NCI-H187 (cell line): ENCODE measurements at regions not wholly inside any gene's neighbourhood (a gene's known extent, or its start where the extent isn't known, plus 50 kb on each side); places are given as distances from the start of the nearest gene placed in this dataset.
A peak's percentile ranks its signal among the peaks of the same experiment; 100 is the strongest.

Source experiments
- DNase-seq, 2 experiments: peaks; one replicate each; lab custom pipeline; 2025; lab: John Stamatoyannopoulos, UW

DNA sequence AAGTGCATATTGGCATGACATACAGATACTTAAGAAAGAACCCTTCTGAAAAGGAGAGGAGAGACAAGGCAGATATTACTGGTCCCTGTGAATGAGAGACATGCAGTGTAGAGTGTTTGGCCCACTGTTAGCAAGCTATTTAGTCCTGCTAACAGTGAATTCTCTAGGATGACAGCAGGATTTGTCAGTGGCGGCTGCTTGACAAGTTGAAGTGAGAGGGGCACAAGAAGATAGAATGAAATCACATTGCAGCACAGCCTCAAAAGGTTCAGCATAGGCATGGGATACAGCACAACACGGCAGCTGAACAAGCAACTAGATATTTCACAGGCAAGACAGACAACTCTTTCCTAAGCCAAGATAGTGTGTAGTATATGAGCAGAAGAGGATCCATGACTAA lies 407.9 kb downstream of the PLA2G4A start:
- no peak for DNase-seq

DNA sequence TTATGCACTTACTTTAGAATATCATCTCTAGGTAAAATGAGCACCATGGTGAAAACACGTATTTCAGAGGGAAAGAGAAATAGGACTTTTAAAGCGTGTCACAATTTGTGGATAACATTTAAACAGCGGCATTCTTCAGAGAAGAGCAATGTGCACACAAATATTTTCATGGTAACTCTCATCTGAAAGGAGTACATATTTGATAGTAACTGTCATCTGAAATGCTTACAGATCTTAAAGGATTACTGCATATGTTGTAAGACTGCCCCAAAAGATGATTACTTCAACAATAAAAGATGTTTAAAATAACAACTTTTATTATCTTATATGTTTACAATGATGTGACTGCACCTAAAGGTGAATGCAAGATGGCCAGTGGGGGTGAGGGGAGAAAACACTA lies 408.8 kb downstream of the PLA2G4A start:
- DNase-seq: no peak

GRCh38 chr1:187241971-187242370 lies 413.2 kb downstream of the PLA2G4A start:
- DNase-seq: no peak

- peak; percentile 60 to 70 for DNase-seq
Observed at GRCh38 chr1:187244623-187245022, 415.9 kb downstream of the PLA2G4A start.

- no peak for DNase-seq
Observed at GRCh38 chr1:187245201-187245600, 416.5 kb downstream of the PLA2G4A start.

DNA sequence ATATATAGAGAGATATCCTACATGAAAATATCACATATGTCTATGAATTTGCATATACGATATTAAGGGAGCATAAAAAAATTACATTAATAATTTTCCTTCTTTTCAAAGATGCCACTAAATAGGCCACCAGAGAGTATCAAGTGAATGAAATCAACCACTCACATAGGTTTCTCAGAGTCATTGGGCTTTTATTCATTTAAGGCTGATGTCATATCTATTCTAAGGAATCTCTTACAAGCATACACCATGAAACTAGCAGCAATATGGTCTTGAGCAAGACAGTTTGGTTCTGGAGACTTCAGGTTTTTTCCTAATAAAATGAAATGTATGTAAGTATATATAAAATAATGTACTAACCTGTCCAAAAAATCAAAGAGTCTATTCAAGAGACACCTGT lies 420.4 kb downstream of the PLA2G4A start:
- no peak for DNase-seq

GRCh38 chr1:187252923-187253322 lies 424.2 kb downstream of the PLA2G4A start:
- no peak for DNase-seq

- DNase-seq: no peak
Observed at GRCh38 chr1:187257476-187257875, 428.7 kb downstream of the PLA2G4A start.

DNA sequence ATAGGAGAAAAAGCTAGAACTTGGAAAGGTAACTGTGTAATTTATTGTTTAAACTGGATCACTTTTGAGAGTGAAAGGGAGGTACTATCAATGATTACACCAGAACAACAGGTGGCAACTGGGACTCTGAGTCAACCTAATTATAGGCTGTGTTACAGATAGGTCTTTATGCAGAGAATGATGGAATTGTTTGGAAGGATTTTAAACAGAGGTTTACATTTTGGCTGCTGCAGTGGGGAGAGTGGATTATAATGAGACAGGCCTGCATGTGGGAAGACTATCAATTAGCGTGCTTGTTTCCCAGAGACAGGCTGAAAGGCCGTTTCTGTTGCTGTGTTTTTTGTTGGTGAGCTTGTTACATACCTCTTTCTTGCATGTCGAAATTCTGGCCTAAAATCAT lies 432.9 kb downstream of the PLA2G4A start:
- DNase-seq: no peak

DNA sequence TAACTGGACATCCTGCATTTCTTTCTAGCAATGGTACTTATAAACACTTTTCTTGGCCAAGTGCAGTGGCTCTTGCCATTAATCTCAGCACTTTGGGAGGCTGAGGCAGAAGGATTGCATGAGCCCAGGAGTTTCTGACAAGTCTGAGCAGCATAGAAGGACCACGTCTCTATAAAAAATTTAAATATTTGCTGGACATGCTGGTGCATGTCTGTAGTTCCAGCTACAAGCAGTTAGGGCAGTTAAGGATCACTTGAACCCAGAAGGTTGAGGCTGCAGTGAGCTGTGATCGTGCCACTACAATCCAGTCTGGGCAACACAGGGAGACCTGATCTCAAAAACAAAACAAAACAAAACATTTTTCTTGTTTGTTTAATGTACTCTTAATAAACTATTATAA lies 434.0 kb downstream of the PLA2G4A start:
- DNase-seq: no peak

DNA sequence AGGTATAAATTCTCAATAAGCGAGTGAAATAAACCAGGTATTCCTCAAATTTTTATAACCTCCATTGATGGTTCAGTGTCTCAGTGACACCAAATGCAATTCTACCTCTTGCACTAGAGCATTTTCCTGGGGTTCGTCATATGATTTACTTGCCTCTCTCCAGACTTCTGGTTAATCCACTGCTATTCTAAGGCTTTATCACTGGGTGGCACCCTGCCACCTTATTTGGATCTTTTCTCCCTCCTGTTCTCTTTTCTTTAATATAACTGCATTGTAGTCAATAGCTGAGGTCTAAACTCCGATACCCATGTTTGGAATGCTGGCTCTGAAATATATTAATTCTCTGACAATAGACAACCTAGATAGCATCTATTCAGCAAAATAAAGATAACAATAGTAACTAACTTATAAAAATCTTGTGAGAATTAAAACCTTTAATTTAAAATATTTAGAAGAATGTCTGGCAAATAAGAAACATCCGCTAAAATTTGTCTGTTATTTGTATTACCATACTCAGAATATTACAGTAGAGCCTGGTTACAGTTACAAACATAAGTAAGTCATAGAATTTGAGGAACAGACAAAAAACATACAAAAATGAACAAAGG lies 436.4 kb downstream of the PLA2G4A start:
- peak in 1 of 2 experiments; percentile 15 for DNase-seq

- no peak for DNase-seq
Observed at GRCh38 chr1:187266051-187266450, 437.3 kb downstream of the PLA2G4A start.

- DNase-seq: no peak
Observed at GRCh38 chr1:187267827-187268226, 439.1 kb downstream of the PLA2G4A start.

GRCh38 chr1:187270256-187270655 lies 441.5 kb downstream of the PLA2G4A start:
- DNase-seq: no peak

DNA sequence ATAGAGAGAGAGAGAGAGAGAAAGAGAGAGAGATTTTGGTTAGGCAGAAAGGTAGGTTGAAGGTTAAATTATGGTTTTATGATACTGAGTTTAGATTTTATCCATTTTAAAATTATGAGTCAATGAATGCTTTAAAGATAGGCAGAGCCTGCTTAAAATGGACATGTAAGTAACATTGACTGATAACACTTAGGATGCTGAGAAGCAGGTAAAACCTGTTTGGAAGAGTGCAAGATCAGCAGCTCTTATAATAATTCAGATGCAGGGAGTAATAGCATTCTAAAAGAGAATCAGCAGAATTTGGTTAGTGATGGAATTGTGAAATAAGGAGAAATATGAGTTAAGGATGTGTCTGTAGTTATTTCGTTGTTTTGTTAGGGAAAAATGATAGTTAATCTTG lies 446.6 kb downstream of the PLA2G4A start:
- no peak for DNase-seq

DNA sequence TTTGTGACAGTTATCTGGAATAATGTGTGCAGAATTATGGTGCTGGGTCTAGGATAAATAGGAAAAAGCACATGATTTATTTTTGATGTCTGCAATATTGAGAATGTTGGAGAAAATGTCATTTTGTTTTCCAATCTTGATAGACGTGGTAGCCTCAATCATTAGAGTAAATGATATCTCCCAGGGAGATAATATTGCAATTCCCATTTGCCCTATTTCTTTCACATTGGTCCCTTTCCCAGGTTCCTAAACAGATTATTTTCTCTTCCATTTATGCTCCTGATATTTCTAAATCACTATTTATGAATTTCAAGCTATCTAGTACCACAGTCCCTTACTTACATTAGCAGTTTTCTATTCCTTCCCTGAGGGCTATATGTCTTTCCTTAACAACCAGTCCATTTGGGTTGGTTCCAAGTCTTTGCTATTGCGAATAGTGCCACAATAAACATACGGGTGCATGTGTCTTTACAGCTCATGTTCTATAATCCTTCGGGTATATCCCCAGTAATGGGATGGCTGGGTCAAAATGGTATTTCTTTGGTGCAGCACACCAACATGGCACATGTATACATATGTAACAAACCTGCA lies 447.3 kb downstream of the PLA2G4A start:
- no peak for DNase-seq

DNA sequence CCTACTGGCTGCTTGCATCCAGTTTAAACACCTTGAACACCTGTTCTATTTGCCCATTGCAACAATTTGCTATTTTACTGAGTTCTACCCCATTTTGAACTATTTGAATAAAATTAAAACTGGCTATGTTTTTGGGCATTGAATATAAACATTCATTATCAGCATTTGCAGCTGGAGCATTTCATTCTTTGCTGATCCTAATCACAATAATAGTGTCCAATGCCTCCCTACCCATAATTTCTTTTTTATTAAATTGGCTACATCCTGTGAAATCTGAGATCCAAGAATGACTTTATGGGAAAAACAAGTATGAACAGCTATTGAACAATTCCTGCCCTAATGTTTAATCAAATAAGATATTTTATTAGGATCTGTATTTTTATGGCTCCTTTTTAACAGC lies 447.9 kb downstream of the PLA2G4A start:
- DNase-seq: no peak

GRCh38 chr1:187280031-187280430 lies 451.3 kb downstream of the PLA2G4A start:
- no peak for DNase-seq

- no peak for DNase-seq
Observed at GRCh38 chr1:187281085-187281484, 452.3 kb downstream of the PLA2G4A start.

DNA sequence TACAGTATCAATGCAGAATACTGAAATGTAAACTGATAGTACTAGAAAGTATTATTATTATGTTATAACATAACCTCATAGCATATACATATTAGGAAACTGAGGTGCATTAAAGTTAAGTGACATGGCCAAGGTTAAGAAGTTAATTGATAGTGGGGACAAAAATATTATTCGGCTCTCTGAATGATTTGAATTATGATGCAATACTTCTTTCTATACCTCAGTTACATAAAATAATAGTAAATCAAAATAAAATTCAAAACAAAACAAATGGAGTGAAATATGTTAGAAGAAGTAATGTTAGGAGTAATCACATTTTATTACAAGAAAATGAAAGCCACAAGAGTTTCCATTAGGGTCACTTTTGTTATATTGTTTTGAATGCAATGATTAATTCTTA lies 455.2 kb downstream of the PLA2G4A start:
- no peak for DNase-seq

DNA sequence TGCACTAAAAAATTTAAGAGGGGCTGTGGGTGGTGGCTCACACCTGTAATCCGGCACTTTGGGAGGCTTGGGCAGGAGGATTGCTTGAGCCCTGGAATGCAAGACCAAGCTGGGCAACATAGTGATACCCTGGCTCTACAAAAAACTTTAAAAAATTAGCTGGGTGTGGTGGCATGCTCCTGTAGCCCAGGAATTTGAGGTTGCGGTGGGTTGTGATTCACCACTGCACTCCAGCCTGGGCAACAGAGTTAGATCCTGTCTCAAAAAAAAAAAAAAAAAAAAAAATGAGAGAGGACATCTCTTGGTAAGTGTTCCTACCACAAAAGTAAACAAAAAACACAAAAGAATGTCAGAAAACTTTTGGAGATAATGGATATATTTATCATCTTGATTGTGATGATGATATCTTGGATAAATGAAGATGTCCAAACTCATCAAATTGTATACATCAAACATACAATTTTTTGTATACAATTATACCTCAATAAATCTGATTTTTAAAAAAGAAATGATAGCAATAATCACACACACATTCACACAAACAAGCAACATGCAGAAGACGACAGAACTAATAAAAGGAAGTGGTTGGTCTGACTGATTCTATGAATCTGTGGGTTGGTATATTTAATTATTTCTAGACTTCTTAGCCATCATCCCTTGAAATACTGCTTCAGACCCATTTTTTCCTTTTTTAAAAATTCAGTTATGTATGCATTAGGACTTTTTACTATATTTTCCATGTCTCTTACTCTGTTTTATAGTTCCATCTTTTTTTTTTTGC lies 465.9 kb downstream of the PLA2G4A start:
- no peak for DNase-seq

GRCh38 chr1:187300081-187300480 lies 471.3 kb downstream of the PLA2G4A start:
- no peak for DNase-seq

DNA sequence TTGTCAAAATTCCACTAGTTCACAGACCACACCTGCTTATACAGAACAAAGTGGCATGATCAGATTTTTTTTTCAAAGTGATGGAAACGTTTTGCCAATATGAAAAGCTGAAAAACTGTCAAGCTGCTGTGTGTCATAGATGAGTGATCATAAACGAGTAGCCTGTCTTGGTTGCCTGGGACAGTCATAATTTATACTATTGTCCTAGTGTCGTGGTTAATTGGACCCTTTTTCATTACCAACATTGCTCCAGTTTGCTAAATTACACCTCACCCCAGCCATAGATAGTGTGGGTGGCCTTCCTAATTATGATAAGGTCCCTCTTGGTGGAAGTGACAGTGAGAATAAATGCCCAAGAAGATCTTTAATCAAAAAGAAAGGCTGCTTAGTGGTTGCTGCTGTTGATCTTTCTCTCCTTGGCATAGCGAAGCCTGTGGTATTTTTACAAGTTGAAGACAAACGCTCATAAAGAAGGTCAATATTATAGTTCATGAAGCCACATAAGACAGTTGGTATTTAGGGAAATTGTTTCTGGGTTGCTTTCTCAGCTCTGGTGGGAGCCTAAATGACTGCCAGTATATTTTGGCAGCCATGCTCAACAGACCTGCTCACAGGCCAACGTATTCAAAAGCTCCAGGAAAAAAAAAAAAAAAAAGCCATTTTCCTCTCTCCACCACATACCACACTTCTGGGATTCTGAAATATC lies 478.1 kb downstream of the PLA2G4A start:
- no peak for DNase-seq
